K562 (cell line): ENCODE measurements at regions not wholly inside any gene's neighbourhood (a gene's known extent, or its start where the extent isn't known, plus 50 kb on each side); places are given as distances from the start of the nearest gene placed in this dataset.

Source experiments
- ATAC-seq: fragments of 200-7000 bp; cut with Tn5 transposase; 3 replicates; pipeline ENCODE4 v1.9.1; 2020; ENCODE audit warnings: moderate library complexity
- BruUV-seq: library from RNA; stranded (reverse); fragments of 400-500 nt; replicated peaks from 2 replicates; lab custom pipeline; 2021; lab: Mats Ljungman, UMichigan
- CTCF ChIA-PET: fragments of 300-600 bp; formaldehyde crosslinking; extraction: SDS; loops from one replicate; lab custom pipeline; 2021; ENCODE audit warnings: low intra/inter-chr PET ratio; lab: Yijun Ruan, JAX
- POLR2A ChIA-PET: fragments of 300-600, 350-650 bp; sonication (Branson Sonifier 250); formaldehyde crosslinking; extraction: SDS; loops from one replicate; lab custom pipeline; 2021; ENCODE audit warnings: antibody characterized with exemption, inconsistent platforms; lab: Yijun Ruan, JAX
- DNase-seq, 4 experiments: peaks; one replicate each; pipeline versions ENCODE4 v3.0.0 to v3.0.0-alpha.2; 2011 to 2018; ENCODE audit warnings: low spot score in 3 of 4, mixed read lengths in 3 of 4; ENCODE audit errors: extremely low read depth in 1 of 4
- FAIRE-seq: peaks from 2 replicates; lab custom pipeline; 2011; peaks lifted over from hg19 to GRCh38; lab: Jason Lieb, UNC
- H2AFZ ChIP-seq: 2 replicates; pipeline ENCODE4 v1.6.0; 2011; ENCODE audit warnings: low read depth, low read length, control low read depth, inconsistent platforms
- H3K27ac ChIP-seq: fragments of 200-600 bp; 3 replicates; pipeline ENCODE4 v1.8.0; 2011; ENCODE audit warnings: low read depth, mild to moderate bottlenecking, control low read depth, inconsistent platforms, low read length, moderate library complexity, mixed read lengths; ENCODE audit errors: extremely low read depth
- H3K27me3 ChIP-seq, 2 experiments: fragments of 300-600 bp in 1 of 2; 2 replicates in 1 of 2; 3 replicates in 1 of 2; pipeline versions ENCODE4 v1.6.0 to v1.8.0; 2011; ENCODE audit warnings: inconsistent platforms in 2 of 2, low read length in 2 of 2, mild to moderate bottlenecking in 1 of 2, mixed read lengths in 1 of 2, moderate library complexity in 1 of 2; ENCODE audit not compliant: control insufficient read depth in 2 of 2, insufficient read depth in 2 of 2
- H3K36me3 ChIP-seq: fragments of 300-600 bp; 3 replicates; pipeline ENCODE4 v1.8.0; 2011; ENCODE audit warnings: mild to moderate bottlenecking, low read length, inconsistent platforms; ENCODE audit not compliant: control insufficient read depth, insufficient read depth
- H3K4me1 ChIP-seq, 2 experiments: fragments of 200-600 bp in 1 of 2; replicated peaks in 1 of 2; 2 replicates in 1 of 2; 3 replicates in 1 of 2; pipeline versions ENCODE4 v1.5.1 to v1.8.0; 2011; ENCODE audit warnings: inconsistent platforms in 2 of 2, low read length in 2 of 2, mild to moderate bottlenecking in 1 of 2, mixed read lengths in 1 of 2, moderate library complexity in 1 of 2; ENCODE audit not compliant: control insufficient read depth in 2 of 2, insufficient read depth in 2 of 2
- H3K4me2 ChIP-seq: 2 replicates; pipeline ENCODE4 v1.6.1; 2011; ENCODE audit warnings: low read length, control low read depth, inconsistent platforms, mixed read lengths; ENCODE audit not compliant: insufficient read depth
- H3K4me3 ChIP-seq: fragments of 200-600 bp; sonication (generic), shearing (Covaris generic); 2 replicates; pipeline ENCODE4 v1.5.1; 2016; ENCODE audit warnings: control low read depth, inconsistent platforms
- H3K79me2 ChIP-seq: fragments of 200-600 bp; 3 replicates; pipeline ENCODE4 v1.8.0; 2011; ENCODE audit warnings: low read length, inconsistent platforms; ENCODE audit not compliant: control insufficient read depth, insufficient read depth
- H3K9ac ChIP-seq, 2 experiments: 2 replicates each; pipeline versions ENCODE4 v1.6.0 to v1.6.1; 2011; ENCODE audit warnings: low read depth in 2 of 2, low read length in 2 of 2, control low read depth in 1 of 2, inconsistent platforms in 1 of 2, mild to moderate bottlenecking in 1 of 2, mixed read lengths in 1 of 2; ENCODE audit not compliant: insufficient read depth in 1 of 2
- H3K9me1 ChIP-seq: one replicate; pipeline ENCODE4 v1.6.0; 2011; ENCODE audit warnings: inconsistent platforms, mild to moderate bottlenecking, low read length, moderate library complexity; ENCODE audit not compliant: control insufficient read depth, insufficient read depth
- H3K9me3 ChIP-seq: replicated peaks from 2 replicates; pipeline ENCODE4 v1.5.1; 2011; ENCODE audit warnings: low read depth, low read length, inconsistent platforms; ENCODE audit not compliant: control insufficient read depth, insufficient read depth
- H4K20me1 ChIP-seq: replicated peaks from 2 replicates; pipeline ENCODE4 v1.6.1; 2011; ENCODE audit warnings: low read length, inconsistent platforms, mixed read lengths; ENCODE audit not compliant: control insufficient read depth, insufficient read depth
- CTBP1 ChIP-seq: fragments of 450-650 bp; IDR thresholded peaks from 2 replicates; pipeline ENCODE4 v1.6.1; 2016; ENCODE audit warnings: borderline replicate concordance
- DIDO1 ChIP-seq: fragments of 450-650 bp; IDR thresholded peaks from 2 replicates; pipeline ENCODE4 v1.6.1; 2016; ENCODE audit warnings: low read depth, missing biosample characterization, missing genetic modification characterization
- EGR1 ChIP-seq: fragments of 450-650 bp; conservative IDR thresholded peaks from 2 replicates; pipeline ENCODE4 v1.6.1; 2017; ENCODE audit warnings: mild to moderate bottlenecking
- FOS ChIP-seq: IDR thresholded peaks from 3 replicates; pipeline ENCODE4 v1.6.1; 2011; ENCODE audit not compliant: insufficient read length; ENCODE audit errors: extremely low read depth
- FOXA1 ChIP-seq: fragments of 450-650 bp; IDR thresholded peaks from 2 replicates; pipeline ENCODE4 v1.6.1; 2016; ENCODE audit warnings: mild to moderate bottlenecking, borderline replicate concordance
- KLF16 ChIP-seq: IDR thresholded peaks from 2 replicates; pipeline ENCODE4 v1.6.1; 2016; ENCODE audit warnings: antibody characterized with exemption
- MIER1 ChIP-seq: fragments of 450-650 bp; IDR thresholded peaks from 2 replicates; pipeline ENCODE4 v1.6.1; 2016; ENCODE audit warnings: antibody characterized with exemption, mild to moderate bottlenecking, low read depth
- POLR3A ChIP-seq: IDR thresholded peaks from 2 replicates; pipeline ENCODE4 v1.6.1; 2011; ENCODE audit warnings: borderline replicate concordance, mild to moderate bottlenecking, moderate library complexity; ENCODE audit not compliant: insufficient read length, insufficient read depth; ENCODE audit errors: extremely low read depth
- ZBTB8A ChIP-seq: fragments of 450-650 bp; IDR thresholded peaks from 2 replicates; pipeline ENCODE4 v1.6.1; 2018; ENCODE audit warnings: mild to moderate bottlenecking, moderate library complexity; ENCODE audit not compliant: partially characterized antibody
- WGBS: fragments of 100-300 bp; shearing (Covaris generic); methylation state at CpG from one replicate; pipeline ENCODE4 v1.1.6; 2016; ENCODE audit warnings: low coverage, mixed read lengths; ENCODE audit not compliant: insufficient coverage; ENCODE audit errors: missing lambda C conversion rate; 5-methylcytosine and 5-hydroxymethylcytosine counted together
- in situ Hi-C: fragments of 300-500 bp; cut with MboI; formaldehyde crosslinking; loops from 4 replicates; pipeline ENCODE4 v1.15.0; 2018; ENCODE audit warnings: inconsistent platforms, mixed read lengths
- intact Hi-C: fragments of 100-400 bp; cut with micrococcal nuclease; formaldehyde crosslinking; loops from 2 replicates; pipeline ENCODE4 v1.14.2; 2022
- TF ChIP-seq, protein P1 (sequence below), 2 experiments: fragments of 450-650 bp in 1 of 2; sonication (generic) in 1 of 2; formaldehyde crosslinking in 1 of 2; IDR thresholded peaks in 1 of 2; conservative IDR thresholded peaks in 1 of 2; 2 replicates each; pipeline versions ENCODE4 v1.6.1 to v1.8.1; 2016 to 2023; ENCODE audit warnings: mild to moderate bottlenecking in 2 of 2, moderate library complexity in 2 of 2, inconsistent platforms in 1 of 2, missing genetic modification reagents in 1 of 2
- TF ChIP-seq, protein P2 (sequence below): sonication (generic); formaldehyde crosslinking; IDR thresholded peaks from 2 replicates; pipeline ENCODE4 v1.8.1; 2023; ENCODE audit warnings: missing genetic modification reagents, mild to moderate bottlenecking, borderline replicate concordance

DNA sequence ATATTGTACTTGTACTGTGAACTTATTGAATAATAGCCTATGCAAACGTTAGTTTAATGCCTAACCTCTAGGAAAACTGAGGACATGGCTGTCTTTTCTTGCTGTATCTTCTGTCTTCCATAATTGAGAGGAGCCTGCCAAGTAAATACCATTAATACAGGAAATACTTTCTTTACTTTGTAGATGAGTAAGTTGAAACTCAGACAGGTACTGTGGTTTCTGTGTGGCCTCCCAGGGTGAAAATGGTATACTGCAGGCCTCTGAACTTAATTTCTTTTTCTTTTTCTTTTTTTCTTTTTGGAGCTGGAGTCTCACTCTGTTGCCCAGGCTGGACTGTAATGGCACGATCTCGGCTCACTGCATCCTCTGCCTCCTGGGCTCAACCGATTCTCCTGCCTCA, 208.8 kb upstream of the ADGRL4 start:
- in situ Hi-C loops: no loop called here
- no peaks in the 10 kb centered on the region for H4K20me1 ChIP-seq
- H2AFZ ChIP-seq: no peak overlapping the region
- FAIRE-seq: no peak
- H3K79me2 ChIP-seq: no peaks in the 10 kb centered on the region
- no peak overlapping the region for H3K27ac ChIP-seq
- H3K4me2 ChIP-seq: no peak overlapping the region
- TF ChIP-seq, protein P1, sequence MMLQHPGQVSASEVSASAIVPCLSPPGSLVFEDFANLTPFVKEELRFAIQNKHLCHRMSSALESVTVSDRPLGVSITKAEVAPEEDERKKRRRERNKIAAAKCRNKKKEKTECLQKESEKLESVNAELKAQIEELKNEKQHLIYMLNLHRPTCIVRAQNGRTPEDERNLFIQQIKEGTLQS (IDR thresholded peaks at IDR 0.05): no peak
- TF ChIP-seq, protein P1 (CRISPR knock-in tag; conservative IDR thresholded peaks at IDR 0.05): no peak
- TF ChIP-seq MIER1: no peak
- no peak for TF ChIP-seq EGR1
- TF ChIP-seq, protein P2, sequence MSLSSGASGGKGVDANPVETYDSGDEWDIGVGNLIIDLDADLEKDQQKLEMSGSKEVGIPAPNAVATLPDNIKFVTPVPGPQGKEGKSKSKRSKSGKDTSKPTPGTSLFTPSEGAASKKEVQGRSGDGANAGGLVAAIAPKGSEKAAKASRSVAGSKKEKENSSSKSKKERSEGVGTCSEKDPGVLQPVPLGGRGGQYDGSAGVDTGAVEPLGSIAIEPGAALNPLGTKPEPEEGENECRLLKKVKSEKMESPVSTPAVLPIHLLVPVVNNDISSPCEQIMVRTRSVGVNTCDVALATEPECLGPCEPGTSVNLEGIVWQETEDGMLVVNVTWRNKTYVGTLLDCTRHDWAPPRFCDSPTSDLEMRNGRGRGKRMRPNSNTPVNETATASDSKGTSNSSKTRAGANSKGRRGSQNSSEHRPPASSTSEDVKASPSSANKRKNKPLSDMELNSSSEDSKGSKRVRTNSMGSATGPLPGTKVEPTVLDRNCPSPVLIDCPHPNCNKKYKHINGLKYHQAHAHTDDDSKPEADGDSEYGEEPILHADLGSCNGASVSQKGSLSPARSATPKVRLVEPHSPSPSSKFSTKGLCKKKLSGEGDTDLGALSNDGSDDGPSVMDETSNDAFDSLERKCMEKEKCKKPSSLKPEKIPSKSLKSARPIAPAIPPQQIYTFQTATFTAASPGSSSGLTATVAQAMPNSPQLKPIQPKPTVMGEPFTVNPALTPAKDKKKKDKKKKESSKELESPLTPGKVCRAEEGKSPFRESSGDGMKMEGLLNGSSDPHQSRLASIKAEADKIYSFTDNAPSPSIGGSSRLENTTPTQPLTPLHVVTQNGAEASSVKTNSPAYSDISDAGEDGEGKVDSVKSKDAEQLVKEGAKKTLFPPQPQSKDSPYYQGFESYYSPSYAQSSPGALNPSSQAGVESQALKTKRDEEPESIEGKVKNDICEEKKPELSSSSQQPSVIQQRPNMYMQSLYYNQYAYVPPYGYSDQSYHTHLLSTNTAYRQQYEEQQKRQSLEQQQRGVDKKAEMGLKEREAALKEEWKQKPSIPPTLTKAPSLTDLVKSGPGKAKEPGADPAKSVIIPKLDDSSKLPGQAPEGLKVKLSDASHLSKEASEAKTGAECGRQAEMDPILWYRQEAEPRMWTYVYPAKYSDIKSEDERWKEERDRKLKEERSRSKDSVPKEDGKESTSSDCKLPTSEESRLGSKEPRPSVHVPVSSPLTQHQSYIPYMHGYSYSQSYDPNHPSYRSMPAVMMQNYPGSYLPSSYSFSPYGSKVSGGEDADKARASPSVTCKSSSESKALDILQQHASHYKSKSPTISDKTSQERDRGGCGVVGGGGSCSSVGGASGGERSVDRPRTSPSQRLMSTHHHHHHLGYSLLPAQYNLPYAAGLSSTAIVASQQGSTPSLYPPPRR (CRISPR knock-in tag): no peak
- TF ChIP-seq DIDO1 (tag): no peak
- no peak for TF ChIP-seq CTBP1
- no peak for TF ChIP-seq POLR3A
- no peak for TF ChIP-seq ZBTB8A
- no peak for TF ChIP-seq FOXA1
- TF ChIP-seq FOS: no peak
- no peak for TF ChIP-seq KLF16
- intact Hi-C loops: no loop called here
- DNase-seq: no peak
- H3K9ac ChIP-seq: no peak overlapping the region
- no peaks in the 10 kb centered on the region for H3K4me1 ChIP-seq
- no peaks in the 10 kb centered on the region for H3K36me3 ChIP-seq
- WGBS: 2% methylated on average over 4 of the region's 4 CpGs
- H3K9me1 ChIP-seq: no peaks in the 10 kb centered on the region
- H3K27me3 ChIP-seq: no peaks in the 10 kb centered on the region
- no peaks in the 10 kb centered on the region for H3K9me3 ChIP-seq
- POLR2A ChIA-PET: no interaction called here
- CTCF ChIA-PET: no interaction called here
- H3K4me3 ChIP-seq: no peak overlapping the region
- ATAC-seq: no peak
- BruUV-seq: no TSS peak
